ENCODE measurements at regions not wholly inside any gene's neighbourhood (a gene's known extent, or its start where the extent isn't known, plus 50 kb on each side); places are given as distances from the start of the nearest gene placed in this dataset.

DNA sequence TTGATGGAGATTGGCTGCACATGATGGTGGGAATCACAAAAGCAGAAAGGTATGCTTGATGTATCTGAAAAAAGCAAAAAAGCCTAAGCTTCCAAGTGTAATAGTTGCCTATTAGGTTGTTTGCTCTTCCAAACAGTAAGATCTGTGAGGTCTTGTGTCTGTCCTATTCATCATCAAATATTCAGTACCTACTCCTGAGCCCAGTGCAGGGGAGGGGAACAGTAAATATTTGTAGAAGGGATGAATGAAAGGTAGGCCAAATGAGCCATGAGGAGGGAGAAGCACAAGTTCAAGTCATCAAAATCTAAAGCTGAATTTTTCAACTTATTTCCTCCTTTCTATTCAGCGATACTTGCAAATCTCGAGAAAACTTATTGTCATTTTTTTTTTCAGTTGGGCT is 153.2 kb upstream of the ETAA1 start:
- no peak for DNase-seq (ENCODE audit: unreplicated experiment)
- no peak overlapping the region for H3K4me3 Mint-ChIP-seq (ENCODE audit: unreplicated experiment)
- ChIA-PET POLR2A (interaction anchor here (1.2 kb wide), 1 partner anchor 79 kb away, joined by 4 read pairs; no protein-coding TSS in a partner anchor), CTCF (interaction anchor here (0.7 kb wide), 1 partner anchor 64 kb away, joined by 3 read pairs; no protein-coding TSS in a partner anchor)
- no peaks in the 10 kb centered on the region for H3K27me3 Mint-ChIP-seq (ENCODE audit: insufficient read depth, unreplicated experiment)
- H3K36me3 Mint-ChIP-seq (ENCODE audit: insufficient read depth, unreplicated experiment) = no peaks in the 10 kb centered on the region
- no peaks in the 10 kb centered on the region for H3K4me1 Mint-ChIP-seq (ENCODE audit: insufficient read depth, unreplicated experiment)
- intact Hi-C loops (cut with micrococcal nuclease) = no loop called here
- no TSS peak for BruUV-seq (replicated peaks)
- no peak for TF ChIP-seq CTCF (IDR thresholded peaks at IDR 0.05; ENCODE audit: unreplicated experiment)
- H3K27ac Mint-ChIP-seq (ENCODE audit: low read depth, unreplicated experiment) = no peak overlapping the region
- no peaks in the 10 kb centered on the region for H3K9me3 Mint-ChIP-seq (ENCODE audit: unreplicated experiment)

DNA sequence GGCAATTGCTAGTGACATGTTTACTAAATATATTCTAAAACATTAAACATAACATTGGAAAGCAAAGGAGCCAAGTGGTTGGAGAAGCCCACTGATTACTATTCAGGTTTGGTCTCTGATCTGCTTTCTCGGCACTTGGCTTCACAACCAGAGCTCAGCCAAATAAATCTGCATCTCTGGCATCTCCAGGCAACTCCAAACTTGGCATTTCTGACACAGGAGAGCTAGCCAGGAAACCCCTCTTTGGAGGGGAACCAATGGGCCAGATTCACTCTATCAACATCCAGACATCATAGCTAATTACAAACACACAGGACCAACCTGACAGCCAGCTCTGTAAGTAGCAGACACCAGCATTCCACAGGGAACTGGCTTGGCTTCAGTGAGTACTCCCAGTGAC is 150.3 kb upstream of the ETAA1 start:
- no peak for TF ChIP-seq CTCF (IDR thresholded peaks at IDR 0.05; ENCODE audit: unreplicated experiment)
- POLR2A ChIA-PET = no interaction called here
- Mint-ChIP-seq H3K36me3 (ENCODE audit: insufficient read depth, unreplicated experiment) (no peaks in the 10 kb centered on the region), H3K27me3 (ENCODE audit: insufficient read depth, unreplicated experiment) (no peaks in the 10 kb centered on the region), H3K4me3 (ENCODE audit: unreplicated experiment) (no peak overlapping the region), H3K27ac (ENCODE audit: low read depth, unreplicated experiment) (no peak overlapping the region), H3K9me3 (ENCODE audit: unreplicated experiment) (no peaks in the 10 kb centered on the region), H3K4me1 (ENCODE audit: insufficient read depth, unreplicated experiment) (no peaks in the 10 kb centered on the region)
- no peak for DNase-seq (ENCODE audit: unreplicated experiment)
- no TSS peak for BruUV-seq (replicated peaks)
- intact Hi-C loops (cut with micrococcal nuclease) = no loop called here
- CTCF ChIA-PET = interaction anchor here (0.6 to 1.1 kb wide), 3 partner anchors 10 to 780 kb away, joined by 3 to 4 read pairs (median 3); no protein-coding TSS in a partner anchor

GRCh38 chr2:67251741-67252140 is 145.4 kb upstream of the ETAA1 start:
- Mint-ChIP-seq H3K9me3 (ENCODE audit: unreplicated experiment) (no peaks in the 10 kb centered on the region), H3K4me1 (ENCODE audit: insufficient read depth, unreplicated experiment) (peaks cover 14% of the 10 kb centered on the region), H3K27me3 (ENCODE audit: insufficient read depth, unreplicated experiment) (no peaks in the 10 kb centered on the region), H3K27ac (ENCODE audit: low read depth, unreplicated experiment) (no peak overlapping the region), H3K4me3 (ENCODE audit: unreplicated experiment) (no peak overlapping the region), H3K36me3 (ENCODE audit: insufficient read depth, unreplicated experiment) (no peaks in the 10 kb centered on the region)
- BruUV-seq (replicated peaks) = no TSS peak
- ChIA-PET POLR2A (interaction anchor here (1.0 kb wide), 1 partner anchor 9 kb away, joined by 3 read pairs; no protein-coding TSS in a partner anchor), CTCF (interaction anchor here (1.4 kb wide), 1 partner anchor 588 kb away, joined by 3 read pairs; no protein-coding TSS in a partner anchor)
- TF ChIP-seq CTCF (IDR thresholded peaks at IDR 0.05; ENCODE audit: unreplicated experiment) = no peak
- intact Hi-C loops (cut with micrococcal nuclease) = no loop called here
- no peak for DNase-seq (ENCODE audit: unreplicated experiment)

GRCh38 chr2:67255933-67256615 is 141.1 kb upstream of the ETAA1 start:
- CTCF ChIA-PET = interaction anchor here (0.6 to 1.4 kb wide), 4 partner anchors 22 to 394 kb away, joined by 3 read pairs; no protein-coding TSS in a partner anchor
- no peaks in the 10 kb centered on the region for H3K9me3 Mint-ChIP-seq (ENCODE audit: unreplicated experiment)
- no peaks in the 10 kb centered on the region for H3K27me3 Mint-ChIP-seq (ENCODE audit: insufficient read depth, unreplicated experiment)
- no TSS peak for BruUV-seq (replicated peaks)
- no peak overlapping the region for H3K4me3 Mint-ChIP-seq (ENCODE audit: unreplicated experiment)
- peaks cover 1% of the 10 kb centered on the region for H3K36me3 Mint-ChIP-seq (ENCODE audit: insufficient read depth, unreplicated experiment)
- intact Hi-C loops (cut with micrococcal nuclease) = no loop called here
- peaks cover 33% of the 10 kb centered on the region for H3K4me1 Mint-ChIP-seq (ENCODE audit: insufficient read depth, unreplicated experiment)
- TF ChIP-seq CTCF (IDR thresholded peaks at IDR 0.05; ENCODE audit: unreplicated experiment) = no peak
- DNase-seq (ENCODE audit: unreplicated experiment) = peak; percentile 84
- peak overlapping the region; percentile 89 for H3K27ac Mint-ChIP-seq (ENCODE audit: low read depth, unreplicated experiment)
- POLR2A ChIA-PET = interaction anchor here (0.5 to 1.5 kb wide), 8 partner anchors 22 to 865 kb away, joined by 3 to 5 read pairs (median 3); partner anchors contain the start of gene MEIS1

Data from MCF 10A (cell line).